HUDEP-2 (cell line): ENCODE measurements at regions not wholly inside any gene's neighbourhood (a gene's known extent, or its start where the extent isn't known, plus 50 kb on each side); places are given as distances from the start of the nearest gene placed in this dataset.
A peak's percentile ranks its signal among the peaks of the same experiment; 100 is the strongest.
"Not testable (repeated sequence)": the region's sequence is repeated elsewhere in the genome, so short reads cannot be mapped to it uniquely, and the experiment has no call there.

Experiments
- DNase-seq, 76 experiments: peaks; one replicate each; lab custom pipeline; 2025; ENCODE audit not compliant: unreplicated experiment in 76 of 76; lab: John Stamatoyannopoulos, UW

DNA sequence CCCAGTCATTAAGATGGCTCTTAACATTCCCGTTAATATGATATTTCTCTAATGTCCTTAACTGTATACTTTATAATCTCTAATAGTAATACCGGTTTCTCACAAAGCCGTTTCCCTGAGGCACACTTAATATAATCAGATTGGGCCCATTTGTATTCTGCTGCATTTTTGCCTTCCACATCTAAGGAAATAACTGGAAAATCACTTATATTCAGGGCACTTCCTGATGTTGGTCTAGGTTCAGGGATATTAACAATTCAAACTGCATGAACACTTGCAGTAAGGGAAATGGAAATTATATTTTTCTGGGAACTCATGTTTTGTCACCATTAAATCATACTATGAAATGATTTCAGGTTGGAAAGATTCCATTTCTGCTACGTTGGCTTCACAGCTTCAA, 119.8 kb downstream of the TPR start:
- no peak for DNase-seq

DNA sequence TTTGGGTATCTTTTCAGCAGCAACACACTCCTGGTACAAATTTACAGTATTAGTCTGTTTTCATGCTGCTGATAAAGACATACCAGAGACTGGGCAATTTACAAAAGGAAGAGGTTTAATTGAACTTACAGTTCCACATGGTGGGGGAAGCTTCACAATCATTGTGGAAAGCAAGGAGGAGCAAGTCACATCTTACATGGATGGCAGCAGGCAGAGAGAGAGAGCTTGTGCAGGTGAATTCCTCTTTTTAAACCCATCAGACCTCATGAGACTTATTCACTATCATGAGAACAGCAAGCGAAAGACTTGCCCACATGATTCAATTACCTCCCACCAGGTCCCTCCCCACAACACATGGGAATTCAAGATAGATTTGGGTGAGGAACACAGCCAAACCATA, 124.5 kb downstream of the TPR start:
- DNase-seq = no peak

DNA sequence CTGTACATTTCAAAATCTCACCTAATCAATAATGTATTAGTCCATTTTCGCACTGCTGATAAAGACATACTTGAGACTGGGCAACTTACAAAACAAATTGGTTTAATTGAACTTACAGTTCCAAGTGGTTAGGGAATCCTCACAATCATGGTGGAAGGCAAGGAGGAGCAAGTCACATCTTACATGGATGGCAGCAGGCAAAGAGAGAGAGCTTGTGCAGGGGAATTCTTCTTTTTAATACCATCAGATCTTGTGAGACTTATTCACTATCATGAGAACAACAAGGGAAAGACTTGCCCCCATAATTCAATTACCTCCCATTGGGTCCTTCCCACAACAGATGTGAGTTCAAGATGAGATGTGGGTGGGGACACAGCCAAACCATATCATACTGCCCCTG, 126.4 kb downstream of the TPR start:
- not testable (repeated sequence) for DNase-seq

DNA sequence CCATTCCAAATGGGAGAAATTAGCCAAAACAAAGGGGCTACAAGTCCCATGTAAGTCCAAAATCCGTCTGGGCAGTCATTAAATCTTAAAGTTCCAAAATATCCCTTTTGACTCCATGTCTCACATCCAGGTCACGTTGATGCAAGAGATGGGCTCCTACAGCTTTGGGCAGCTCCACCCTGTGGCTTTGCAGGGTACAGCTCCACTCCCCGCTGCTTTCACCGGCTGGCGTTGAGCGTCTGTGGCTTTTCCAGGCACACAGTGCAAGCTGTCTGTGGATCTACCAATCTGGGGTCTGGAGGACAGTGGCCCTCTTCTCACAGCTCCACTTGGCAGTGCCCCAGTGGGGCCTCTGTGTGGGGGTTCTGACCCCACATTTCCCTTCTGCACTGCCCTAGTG, 130.2 kb downstream of the TPR start:
- DNase-seq = peak in 4 of 76 experiments; percentile 3 to 10 (median 7)
